HFF-Myc (cell line): ENCODE measurements at regions not wholly inside any gene's neighbourhood (a gene's known extent, or its start where the extent isn't known, plus 50 kb on each side); places are given as distances from the start of the nearest gene placed in this dataset.
"Not testable (repeated sequence)": the region's sequence is repeated elsewhere in the genome, so short reads cannot be mapped to it uniquely, and the experiment has no call there.

Source experiments
- DNase-seq: peaks from one replicate; pipeline ENCODE4 v3.0.0-alpha.2; 2011; ENCODE audit warnings: low read depth; ENCODE audit errors: extremely low read depth
- H3K4me3 ChIP-seq: replicated peaks from 2 replicates; pipeline ENCODE4 v1.5.1; 2011; ENCODE audit warnings: low read depth, mild to moderate bottlenecking, control low read depth, low read length
- TF ChIP-seq, protein P1 (sequence below): IDR thresholded peaks from 2 replicates; pipeline ENCODE4 v1.5.1; 2012; ENCODE audit warnings: mild to moderate bottlenecking, low read depth, low read length, control low read depth; ENCODE audit errors: missing control alignments

DNA sequence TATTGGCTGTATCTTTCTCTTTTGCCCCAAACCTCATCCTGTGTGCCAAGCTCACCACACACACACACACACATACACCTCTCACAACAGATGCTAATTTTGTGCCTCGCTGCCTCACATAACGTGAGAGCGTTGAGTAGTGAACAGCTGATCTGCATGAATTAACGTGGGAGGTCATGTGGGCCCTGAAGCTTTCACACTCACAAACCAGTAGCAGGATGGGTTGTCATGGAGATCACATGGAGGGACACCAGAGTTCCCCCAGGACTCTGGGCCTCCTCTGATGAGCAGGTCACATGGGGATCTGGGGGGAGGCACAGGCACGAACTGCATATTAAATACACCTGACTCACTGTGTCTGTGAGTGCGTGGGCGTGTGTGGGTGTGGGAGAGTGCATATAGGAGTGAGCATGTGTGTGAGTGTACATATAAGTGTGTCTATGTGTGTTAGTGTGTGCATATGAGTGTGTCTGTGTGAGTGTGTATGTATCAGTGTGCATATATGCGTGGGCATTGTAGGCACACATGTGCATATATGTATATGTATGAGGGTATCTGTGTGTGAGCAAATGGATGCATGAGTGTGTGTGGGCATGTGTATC lies 62.7 kb upstream of the SULF2 start:
- no peak for DNase-seq
- H3K4me3 ChIP-seq, result no peak overlapping the region
- TF ChIP-seq, protein P1, sequence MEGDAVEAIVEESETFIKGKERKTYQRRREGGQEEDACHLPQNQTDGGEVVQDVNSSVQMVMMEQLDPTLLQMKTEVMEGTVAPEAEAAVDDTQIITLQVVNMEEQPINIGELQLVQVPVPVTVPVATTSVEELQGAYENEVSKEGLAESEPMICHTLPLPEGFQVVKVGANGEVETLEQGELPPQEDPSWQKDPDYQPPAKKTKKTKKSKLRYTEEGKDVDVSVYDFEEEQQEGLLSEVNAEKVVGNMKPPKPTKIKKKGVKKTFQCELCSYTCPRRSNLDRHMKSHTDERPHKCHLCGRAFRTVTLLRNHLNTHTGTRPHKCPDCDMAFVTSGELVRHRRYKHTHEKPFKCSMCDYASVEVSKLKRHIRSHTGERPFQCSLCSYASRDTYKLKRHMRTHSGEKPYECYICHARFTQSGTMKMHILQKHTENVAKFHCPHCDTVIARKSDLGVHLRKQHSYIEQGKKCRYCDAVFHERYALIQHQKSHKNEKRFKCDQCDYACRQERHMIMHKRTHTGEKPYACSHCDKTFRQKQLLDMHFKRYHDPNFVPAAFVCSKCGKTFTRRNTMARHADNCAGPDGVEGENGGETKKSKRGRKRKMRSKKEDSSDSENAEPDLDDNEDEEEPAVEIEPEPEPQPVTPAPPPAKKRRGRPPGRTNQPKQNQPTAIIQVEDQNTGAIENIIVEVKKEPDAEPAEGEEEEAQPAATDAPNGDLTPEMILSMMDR, result no peak

DNA sequence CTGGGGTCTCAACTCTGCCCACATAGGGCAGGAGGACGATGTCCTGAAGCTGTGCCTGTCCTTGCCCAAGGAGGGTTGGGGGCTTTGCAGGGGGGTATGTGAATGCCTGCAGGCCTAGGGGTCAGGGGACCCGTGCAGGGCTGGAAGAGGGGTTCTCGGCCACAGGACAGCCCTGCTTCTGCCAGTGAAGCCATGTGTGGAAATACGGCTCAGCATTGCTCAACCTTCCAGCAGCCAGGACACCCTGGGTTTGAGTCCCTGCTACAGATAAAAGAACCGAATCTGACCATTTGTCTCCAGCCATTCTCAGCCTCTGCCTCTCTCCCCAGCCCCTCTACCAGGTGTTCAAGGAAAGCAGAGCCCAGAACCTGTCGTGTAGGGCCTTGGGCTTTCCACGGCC lies 61.9 kb upstream of the SULF2 start:
- H3K4me3 ChIP-seq, DNase-seq: not testable (repeated sequence)

DNA sequence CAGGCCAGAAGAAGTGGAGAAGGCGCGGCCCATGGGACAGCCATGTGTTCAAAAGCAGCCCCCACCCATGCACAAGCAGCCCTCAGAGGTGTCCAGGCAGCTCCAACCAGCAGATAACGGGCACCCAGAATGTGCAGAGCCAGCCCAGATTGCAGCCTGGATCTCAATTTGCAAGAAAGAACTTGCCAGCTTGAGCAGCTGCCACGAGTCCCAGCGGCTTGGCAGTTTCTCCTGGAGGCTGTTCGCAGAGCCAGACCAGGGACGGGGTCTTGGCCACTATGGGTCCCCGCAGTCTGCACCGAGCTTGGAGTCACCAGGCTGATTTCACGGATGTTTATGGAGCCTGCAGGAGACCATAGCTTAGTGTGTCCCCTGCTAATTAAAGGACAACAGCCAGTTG lies 61.4 kb upstream of the SULF2 start:
- H3K4me3 ChIP-seq, DNase-seq: not testable (repeated sequence)

DNA sequence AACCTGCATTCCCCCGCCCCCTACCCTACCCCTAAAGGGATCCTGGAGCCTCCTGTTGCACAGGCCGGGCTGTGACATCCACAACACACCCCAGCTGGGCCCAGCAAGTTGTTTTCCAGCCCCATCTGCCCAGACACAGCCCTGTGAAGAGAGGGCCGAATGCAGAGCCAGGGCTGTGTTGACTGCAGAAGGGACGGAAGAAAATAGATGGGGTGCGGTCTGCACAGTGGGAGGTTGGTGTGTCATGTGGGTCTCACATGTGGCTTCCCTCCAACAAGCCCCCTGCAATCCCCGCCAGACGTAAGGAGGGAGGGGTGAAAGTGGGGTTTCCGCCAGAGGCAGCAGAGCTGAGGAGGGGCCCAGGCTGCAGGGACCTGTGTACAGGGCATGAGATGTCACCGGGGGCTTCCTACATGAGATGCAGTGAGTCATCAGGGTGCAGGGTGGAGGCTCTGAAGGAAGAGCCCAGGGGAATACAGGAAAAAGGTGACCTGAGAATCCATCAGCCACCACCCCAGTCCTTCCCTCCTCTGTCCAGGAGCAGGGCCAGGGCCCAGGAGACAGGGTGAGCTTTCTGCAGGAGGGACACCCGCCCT lies 60.2 kb upstream of the SULF2 start:
- H3K4me3 ChIP-seq, DNase-seq: not testable (repeated sequence)

DNA sequence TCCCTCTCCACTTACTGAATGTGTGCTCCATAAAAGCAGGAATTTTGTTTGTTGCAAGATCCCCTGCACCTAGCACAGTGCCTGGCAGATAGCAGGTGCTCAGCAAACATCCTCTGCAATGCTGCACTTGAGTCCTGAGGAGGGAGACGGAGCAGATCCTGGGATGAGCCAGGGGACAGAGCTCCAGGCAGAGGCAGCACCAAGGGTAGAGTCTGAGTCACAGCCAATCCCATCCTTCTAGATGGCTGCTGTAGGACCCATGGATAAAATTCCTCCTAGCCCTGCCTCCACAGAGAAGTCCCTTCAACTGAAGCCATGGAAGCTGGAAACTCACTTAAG lies 59.3 kb upstream of the SULF2 start:
- DNase-seq, result not testable (repeated sequence)

DNA sequence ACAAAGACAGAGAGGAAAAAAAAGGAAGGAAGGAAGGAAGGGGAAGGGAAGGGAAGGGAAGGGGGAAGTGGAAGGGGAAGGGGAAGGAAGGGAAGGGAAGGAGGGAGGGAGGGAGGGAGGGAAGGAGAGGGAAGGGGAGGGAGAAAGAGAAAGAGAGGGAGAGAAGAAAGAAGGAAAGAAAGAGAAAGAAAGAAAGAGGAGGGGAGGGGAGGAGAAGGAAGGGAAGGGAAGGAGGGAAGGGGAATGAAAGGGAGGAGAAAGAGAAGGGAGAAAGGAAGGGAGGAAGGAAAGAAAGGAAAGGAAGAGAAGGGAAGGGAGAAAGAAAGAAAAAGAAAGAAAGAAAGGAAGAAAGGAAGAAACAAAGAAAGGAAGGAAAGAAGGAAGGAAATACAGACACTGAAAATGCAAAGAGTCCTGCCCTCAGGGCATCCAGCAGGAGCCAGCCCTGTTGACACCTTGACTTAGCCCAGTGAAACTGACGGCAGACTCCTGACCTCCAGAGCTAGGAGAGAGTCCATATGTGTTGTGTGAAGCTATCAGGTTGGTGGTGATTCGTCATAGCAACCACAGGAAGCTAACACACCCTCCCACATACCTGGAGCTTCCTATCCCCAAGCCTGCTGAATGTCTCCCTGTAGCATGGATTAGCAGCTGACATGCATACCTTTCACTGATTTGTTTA lies 58.7 kb upstream of the SULF2 start:
- TF ChIP-seq, protein P1, result no peak
- DNase-seq, result no peak

More for the DNA sequence above, 59.3 kb upstream of the SULF2 start:
- H3K4me3 ChIP-seq, result not testable (repeated sequence)

DNA sequence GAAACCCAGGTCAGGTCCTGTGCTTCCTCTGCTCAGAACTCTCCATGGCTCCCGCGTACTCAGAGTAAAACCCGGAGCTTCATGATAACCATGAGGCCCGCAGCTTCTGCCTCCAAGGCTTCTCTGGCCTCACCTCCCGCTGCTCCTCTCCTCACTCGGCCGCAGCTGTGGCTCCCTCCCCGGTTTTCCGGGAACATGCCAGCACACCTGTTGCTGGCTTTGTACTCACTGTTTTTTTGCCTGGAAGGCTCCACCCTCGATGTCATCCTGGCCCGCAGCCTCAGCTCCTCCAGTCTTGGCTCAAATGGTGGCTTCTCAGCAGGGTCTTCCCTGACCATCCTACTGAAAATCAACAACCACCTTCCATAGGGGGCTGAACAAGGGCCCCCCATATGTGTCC lies 57.7 kb upstream of the SULF2 start:
- not testable (repeated sequence) for DNase-seq

More for the DNA sequence above, 58.7 kb upstream of the SULF2 start:
- no peak overlapping the region for H3K4me3 ChIP-seq

DNA sequence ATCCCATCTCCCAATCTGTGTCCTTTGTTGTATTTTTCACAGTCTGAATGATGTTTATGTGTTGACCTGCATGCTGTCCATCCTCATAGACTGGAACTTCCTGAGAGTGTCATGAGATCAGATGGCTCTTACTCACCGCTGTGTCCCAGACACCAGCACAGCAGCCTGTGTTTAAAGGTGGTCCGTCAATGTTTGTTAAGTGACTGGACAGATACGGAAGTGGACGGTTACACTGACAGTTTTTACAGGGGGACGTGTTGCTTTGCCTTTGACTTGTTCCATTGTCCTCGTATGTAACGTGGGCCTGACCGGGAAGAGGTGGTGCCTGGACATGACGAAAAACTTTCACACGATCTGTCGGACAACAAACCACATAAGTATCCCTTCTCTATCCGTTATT lies 56.7 kb upstream of the SULF2 start:
- H3K4me3 ChIP-seq, DNase-seq: not testable (repeated sequence)

More for the DNA sequence above, 57.7 kb upstream of the SULF2 start:
- H3K4me3 ChIP-seq, result not testable (repeated sequence)

DNA sequence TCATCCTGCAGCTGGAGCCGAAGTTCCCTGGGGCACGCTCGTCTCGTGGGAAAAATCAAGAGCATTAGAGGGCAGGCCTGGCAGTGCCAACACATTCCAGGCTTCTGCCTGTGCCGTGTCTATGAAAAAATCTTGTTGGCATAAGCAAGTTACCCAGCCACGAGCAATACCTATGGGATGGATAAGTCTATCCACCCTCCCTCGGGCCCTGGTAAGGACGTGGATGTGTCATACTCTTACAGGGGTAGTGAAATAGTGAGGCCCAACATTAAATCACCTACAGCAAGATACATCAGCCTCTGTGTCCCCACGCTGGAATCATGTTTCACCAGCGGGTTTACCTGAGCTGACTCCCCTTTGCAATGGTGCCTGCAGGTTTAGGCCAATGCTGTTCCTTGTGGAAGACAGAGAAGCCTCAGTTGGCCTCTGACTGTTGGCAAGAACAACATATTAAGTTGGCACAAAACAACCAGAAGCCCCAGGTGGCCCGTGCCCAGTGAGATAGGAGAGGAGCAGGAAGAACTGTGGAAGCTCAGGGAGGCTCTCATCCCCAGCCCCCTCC lies 51.1 kb upstream of the SULF2 start:
- H3K4me3 ChIP-seq, DNase-seq: not testable (repeated sequence)
